Testis (tissue), 2 donors: ENCODE measurements at regions not wholly inside any gene's neighbourhood (a gene's known extent, or its start where the extent isn't known, plus 50 kb on each side); places are given as distances from the start of the nearest gene placed in this dataset.

Source experiments
- CTCF ChIP-seq, 3 experiments: fragments of 450-650 bp in 2 of 3; fragments of 200-600 bp in 1 of 3; sonication (generic) in 1 of 3; IDR thresholded peaks; one replicate each; pipeline ENCODE4 v1.5.1; 2016 to 2019; ENCODE audit warnings: antibody characterized with exemption in 3 of 3, mild to moderate bottlenecking in 2 of 3, moderate library complexity in 1 of 3
- POLR2A ChIP-seq: fragments of 450-650 bp; IDR thresholded peaks from one replicate; pipeline ENCODE4 v1.6.1; 2017; ENCODE audit warnings: antibody characterized with exemption, mild to moderate bottlenecking, moderate library complexity

GRCh38 chr6:93105907-93106306, 313.5 kb downstream of the EPHA7 start:
- TF ChIP-seq CTCF (IDR thresholded peaks at IDR 0.05) (no peak), POLR2A (no peak)
